ENCODE measurements at regions not wholly inside any gene's neighbourhood (a gene's known extent, or its start where the extent isn't known, plus 50 kb on each side); places are given as distances from the start of the nearest gene placed in this dataset.

GRCh38 chr13:22196777-22197176 is 525.9 kb downstream of the FGF9 start:
- H3K27ac ChIP-seq = no peak overlapping the region
- H3K9me3 ChIP-seq = no peaks in the 10 kb centered on the region
- intact Hi-C loops (cut with DNase I) = loop anchor here in 1 of 10 donors (5.0 kb wide), 1 partner anchor 344 kb away; no protein-coding TSS in a partner anchor
- H3K27me3 ChIP-seq = no peaks in the 10 kb centered on the region
- no peak for ATAC-seq
- TF ChIP-seq CTCF (IDR thresholded peaks at IDR 0.05) = peak in 2 of 9 donors; percentile 8 to 15
- no peak for DNase-seq
- H3K4me1 ChIP-seq = peaks cover 0 to 22% (median 4%) of the 10 kb centered on the region in 9 donors
- H3K36me3 ChIP-seq = no peaks in the 10 kb centered on the region
- no peak overlapping the region for H3K4me3 ChIP-seq

- Histone ChIP-seq H3K4me1 (peaks cover 0 to 22% (median 4%) of the 10 kb centered on the region in 9 donors), H3K27me3 (no peaks in the 10 kb centered on the region), H3K27ac (peak overlapping the region in 1 of 10 donors; percentile 44), H3K36me3 (no peaks in the 10 kb centered on the region), H3K9me3 (no peaks in the 10 kb centered on the region), H3K4me3 (peak overlapping the region in 1 of 10 donors; percentile 10)
- TF ChIP-seq CTCF (IDR thresholded peaks at IDR 0.05) = no peak
- no peak for DNase-seq
- WGBS, 2 donors = 35 to 45% methylated on average over 4 of the region's 4 CpGs
- intact Hi-C loops (cut with DNase I) = loop anchor here in 1 of 10 donors (5.0 kb wide), 1 partner anchor 346 kb away; no protein-coding TSS in a partner anchor
- peak in 7 of 8 donors; percentile 54 to 93 (median 79) for ATAC-seq
Measured at GRCh38 chr13:22198001-22198400, 527.1 kb downstream of the FGF9 start.

DNA sequence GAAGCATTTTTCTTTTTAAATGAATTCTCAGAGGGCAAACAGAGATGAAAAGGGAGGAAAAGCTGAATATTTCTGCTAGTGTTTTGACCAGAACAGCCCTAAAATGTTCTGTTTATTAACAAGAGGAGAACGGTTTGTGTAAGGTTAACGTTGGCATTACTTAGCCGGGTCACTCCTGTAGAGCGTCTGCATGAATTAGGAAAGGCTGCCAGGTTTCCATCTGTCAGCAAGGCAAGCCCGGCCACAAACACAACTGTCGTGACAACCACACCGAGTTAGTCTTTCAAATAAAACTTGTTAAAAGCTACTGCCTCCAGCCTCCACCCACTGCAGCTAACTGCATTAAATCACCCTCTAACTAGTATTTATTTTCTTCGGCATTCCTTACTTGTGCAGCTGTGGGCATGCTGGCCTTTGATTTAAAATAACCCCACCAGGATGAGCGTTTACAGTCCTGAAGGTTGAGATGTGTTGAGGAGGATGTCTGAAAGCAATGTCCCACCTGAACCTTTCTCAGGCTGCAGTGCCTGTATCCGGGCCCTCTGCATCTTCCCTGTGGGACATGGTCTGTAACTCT is 527.9 kb downstream of the FGF9 start:
- no peak for DNase-seq
- Histone ChIP-seq H3K27ac (peak overlapping the region in 1 of 10 donors; percentile 44), H3K9me3 (no peaks in the 10 kb centered on the region), H3K4me3 (peak overlapping the region in 1 of 10 donors; percentile 10), H3K36me3 (no peaks in the 10 kb centered on the region), H3K27me3 (no peaks in the 10 kb centered on the region), H3K4me1 (peaks cover 0 to 22% (median 4%) of the 10 kb centered on the region in 9 donors)
- intact Hi-C loops (cut with DNase I) = loop anchor here in 1 of 10 donors (5.0 kb wide), 1 partner anchor 346 kb away; no protein-coding TSS in a partner anchor
- ATAC-seq = peak in 7 of 8 donors; percentile 34 to 72 (median 66)
- WGBS, 2 donors = 31 to 41% methylated on average over 10 of the region's 10 CpGs
- no peak for TF ChIP-seq CTCF (IDR thresholded peaks at IDR 0.05)

DNA sequence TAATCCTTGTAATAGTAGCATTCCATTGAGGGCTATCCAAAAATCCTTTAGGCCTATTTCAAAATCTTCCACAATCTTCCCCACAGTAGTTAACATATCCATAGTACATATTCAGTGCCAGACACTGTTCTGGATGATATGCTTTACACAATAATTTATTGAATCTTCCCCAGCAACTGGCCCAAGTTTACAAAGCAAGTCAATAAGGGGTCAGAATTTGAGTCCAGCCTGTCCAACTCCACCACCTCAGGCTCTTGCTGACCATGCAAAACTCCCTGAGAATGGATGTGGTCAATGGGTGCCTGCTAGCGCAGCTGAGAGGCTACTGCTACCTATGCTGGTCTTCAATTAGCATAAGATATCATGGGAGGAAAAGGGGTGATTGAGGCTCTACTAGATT is 529.6 kb downstream of the FGF9 start:
- ATAC-seq = no peak
- no peak for TF ChIP-seq CTCF (IDR thresholded peaks at IDR 0.05)
- DNase-seq = no peak
- Histone ChIP-seq H3K27ac (no peak overlapping the region), H3K36me3 (no peaks in the 10 kb centered on the region), H3K4me1 (peaks cover 0 to 13% (median 4%) of the 10 kb centered on the region in 9 donors), H3K27me3 (no peaks in the 10 kb centered on the region), H3K4me3 (no peak overlapping the region), H3K9me3 (no peaks in the 10 kb centered on the region)
- intact Hi-C loops (cut with DNase I) = no loop called here
- 96% methylated on average over 1 of the region's 1 CpG for WGBS, 2 donors
